ENCODE measurements at regions not wholly inside any gene's neighbourhood (a gene's known extent, or its start where the extent isn't known, plus 50 kb on each side); places are given as distances from the start of the nearest gene placed in this dataset.

- TF ChIP-seq ZBTB44 (CRISPR knock-in tag; IDR thresholded peaks at IDR 0.05) = no peak
- no peak for TF ChIP-seq SMYD3 (CRISPR knock-in tag; IDR thresholded peaks at IDR 0.05)
- TF ChIP-seq RORA (CRISPR knock-in tag; IDR thresholded peaks at IDR 0.05) = no peak
- TF ChIP-seq HNRNPUL1 (IDR thresholded peaks at IDR 0.05; ENCODE audit: low read depth, low read length) = no peak
- no peak for TF ChIP-seq AKAP8 (CRISPR knock-in tag; IDR thresholded peaks at IDR 0.05)
- no peak for TF ChIP-seq RELA (CRISPR knock-in tag; IDR thresholded peaks at IDR 0.05)
- TF ChIP-seq NFKBIZ (CRISPR knock-in tag; IDR thresholded peaks at IDR 0.05) = no peak
- no peak for TF ChIP-seq SNAPC5 (CRISPR knock-in tag; IDR thresholded peaks at IDR 0.05; ENCODE audit: borderline replicate concordance)
- no peak for TF ChIP-seq YEATS4 (CRISPR knock-in tag; IDR thresholded peaks at IDR 0.05; ENCODE audit: borderline replicate concordance)
- TF ChIP-seq ZFP1 (CRISPR knock-in tag; IDR thresholded peaks at IDR 0.05) = no peak
- no peak for TF ChIP-seq PLRG1 (conservative IDR thresholded peaks at IDR 0.05)
- no peak for TF ChIP-seq SOX13 (IDR thresholded peaks at IDR 0.05)
- peak in 1 of 2 experiments; percentile 5; a peak in 1 of 4 replicates for TF ChIP-seq SOX13 (CRISPR knock-in tag; conservative IDR thresholded peaks at IDR 0.05 in 1 of 2, IDR thresholded peaks at IDR 0.05 in 1 of 2)
- no peak for TF ChIP-seq PRDM4 (CRISPR knock-in tag; IDR thresholded peaks at IDR 0.05; ENCODE audit: borderline replicate concordance)
- peak; percentile 38; the same call in 1 of the 2 replicates for TF ChIP-seq CEBPB (IDR thresholded peaks at IDR 0.05; ENCODE audit: borderline replicate concordance, low read depth, low read length)
- no peak for TF ChIP-seq ADNP (CRISPR knock-in tag; IDR thresholded peaks at IDR 0.05)
- TF ChIP-seq ELF4 (CRISPR knock-in tag; IDR thresholded peaks at IDR 0.05; ENCODE audit: borderline replicate concordance) = no peak
- TF ChIP-seq SRY (CRISPR knock-in tag; IDR thresholded peaks at IDR 0.05) = no peak
- no peak for TF ChIP-seq HOXA7 (CRISPR knock-in tag; IDR thresholded peaks at IDR 0.05)
- no peak for TF ChIP-seq ZNF558 (CRISPR knock-in tag; IDR thresholded peaks at IDR 0.05; ENCODE audit: borderline replicate concordance)
- TF ChIP-seq TIGD3 (CRISPR knock-in tag; IDR thresholded peaks at IDR 0.05; ENCODE audit: borderline replicate concordance) = no peak
- TF ChIP-seq SCMH1 (CRISPR knock-in tag; IDR thresholded peaks at IDR 0.05; ENCODE audit: borderline replicate concordance) = no peak
- TF ChIP-seq POLR2G (IDR thresholded peaks at IDR 0.05; ENCODE audit: low read depth, low read length) = no peak
- peak; percentile 25; the same call in 1 of the 2 replicates for TF ChIP-seq HMG20A (CRISPR knock-in tag; IDR thresholded peaks at IDR 0.05; ENCODE audit: borderline replicate concordance)
- no peak for TF ChIP-seq ZNF782 (CRISPR knock-in tag; IDR thresholded peaks at IDR 0.05; ENCODE audit: borderline replicate concordance)
- no peak for TF ChIP-seq FOXP4 (CRISPR knock-in tag; IDR thresholded peaks at IDR 0.05)
Measured at GRCh38 chrX:45681891-45682290, 481.2 kb upstream of the DIPK2B start (continued).
